ENCODE measurements at regions not wholly inside any gene's neighbourhood (a gene's known extent, or its start where the extent isn't known, plus 50 kb on each side); places are given as distances from the start of the nearest gene placed in this dataset.
A peak's percentile ranks its signal among the peaks of the same experiment; 100 is the strongest.

DNA sequence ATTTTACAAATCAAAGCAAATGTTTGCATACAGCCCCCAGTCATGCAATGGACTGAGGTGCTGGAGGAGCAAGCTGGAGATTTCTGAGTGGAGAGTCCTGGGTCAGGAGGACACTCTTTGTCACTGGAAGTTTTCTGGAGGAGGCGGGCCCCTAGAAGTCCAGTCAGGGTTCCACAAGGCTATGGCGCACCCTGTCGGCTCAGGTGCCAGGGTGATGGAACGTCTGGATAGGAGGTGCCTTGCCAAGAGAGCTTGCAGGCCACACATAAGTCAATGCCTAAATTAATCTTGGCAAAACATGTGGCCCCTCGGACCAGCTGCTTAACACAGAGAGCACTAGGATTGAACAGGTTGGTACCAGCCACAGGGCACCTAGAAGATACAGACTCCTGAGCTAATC is 174.7 kb upstream of the CADM1 start:
- intact Hi-C loops (cut with DNase I): no loop called here
- no peak for FAIRE-seq
- H3K4me3 ChIP-seq (ENCODE audit: low read length in 3 of 3): no peak overlapping the region
- peak in 1 of 5 donors; percentile 43 for DNase-seq
- no peaks in the 10 kb centered on the region for H3K9me3 ChIP-seq (ENCODE audit: control insufficient read depth in 2 of 3, insufficient read depth in 1 of 3, low read length in 3 of 3)
- no peak overlapping the region for H3K9ac ChIP-seq (ENCODE audit: low read length in 3 of 3)
- no peaks in the 10 kb centered on the region for H3K4me1 ChIP-seq (ENCODE audit: control insufficient read depth in 2 of 3, insufficient read depth in 2 of 3, low read depth in 1 of 3, low read length in 3 of 3)
- TF ChIP-seq, protein P1, sequence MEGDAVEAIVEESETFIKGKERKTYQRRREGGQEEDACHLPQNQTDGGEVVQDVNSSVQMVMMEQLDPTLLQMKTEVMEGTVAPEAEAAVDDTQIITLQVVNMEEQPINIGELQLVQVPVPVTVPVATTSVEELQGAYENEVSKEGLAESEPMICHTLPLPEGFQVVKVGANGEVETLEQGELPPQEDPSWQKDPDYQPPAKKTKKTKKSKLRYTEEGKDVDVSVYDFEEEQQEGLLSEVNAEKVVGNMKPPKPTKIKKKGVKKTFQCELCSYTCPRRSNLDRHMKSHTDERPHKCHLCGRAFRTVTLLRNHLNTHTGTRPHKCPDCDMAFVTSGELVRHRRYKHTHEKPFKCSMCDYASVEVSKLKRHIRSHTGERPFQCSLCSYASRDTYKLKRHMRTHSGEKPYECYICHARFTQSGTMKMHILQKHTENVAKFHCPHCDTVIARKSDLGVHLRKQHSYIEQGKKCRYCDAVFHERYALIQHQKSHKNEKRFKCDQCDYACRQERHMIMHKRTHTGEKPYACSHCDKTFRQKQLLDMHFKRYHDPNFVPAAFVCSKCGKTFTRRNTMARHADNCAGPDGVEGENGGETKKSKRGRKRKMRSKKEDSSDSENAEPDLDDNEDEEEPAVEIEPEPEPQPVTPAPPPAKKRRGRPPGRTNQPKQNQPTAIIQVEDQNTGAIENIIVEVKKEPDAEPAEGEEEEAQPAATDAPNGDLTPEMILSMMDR (IDR thresholded peaks at IDR 0.05; ENCODE audit: borderline replicate concordance, extremely low read depth, insufficient read depth): no peak
- H3K36me3 ChIP-seq (ENCODE audit: control insufficient read depth in 2 of 3, insufficient read depth in 3 of 3, low read length in 3 of 3): no peaks in the 10 kb centered on the region
- H3K27ac ChIP-seq (ENCODE audit: low read depth in 2 of 2, low read length in 2 of 2): no peak overlapping the region
- no peaks in the 10 kb centered on the region for H3K27me3 ChIP-seq (ENCODE audit: control insufficient read depth, insufficient read depth, low read length)

DNA sequence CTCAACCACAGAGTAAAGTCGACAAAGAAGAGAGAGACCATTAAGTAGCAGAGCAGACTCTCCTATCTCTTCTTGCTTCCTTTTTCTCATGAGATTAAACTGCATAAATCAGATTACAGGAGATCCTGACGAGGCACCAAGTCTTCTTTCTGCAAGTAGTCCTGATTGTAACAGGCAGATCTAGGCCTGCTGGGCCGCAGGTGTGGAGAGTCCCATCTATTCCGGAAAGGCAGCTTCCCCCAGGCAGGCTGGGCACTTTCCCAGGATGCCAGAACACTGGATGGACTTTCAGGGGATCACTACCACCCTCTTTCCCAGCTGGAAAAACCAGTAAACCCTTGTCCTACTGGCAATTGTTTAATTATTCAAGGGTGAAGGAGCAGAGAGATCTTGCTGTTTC is 173.0 kb upstream of the CADM1 start:
- TF ChIP-seq, protein P1 (IDR thresholded peaks at IDR 0.05; ENCODE audit: borderline replicate concordance, extremely low read depth, insufficient read depth): no peak
- no peak overlapping the region for H3K9ac ChIP-seq (ENCODE audit: low read length in 3 of 3)
- H3K36me3 ChIP-seq (ENCODE audit: control insufficient read depth in 2 of 3, insufficient read depth in 3 of 3, low read length in 3 of 3): no peaks in the 10 kb centered on the region
- H3K4me3 ChIP-seq (ENCODE audit: low read length in 3 of 3): no peak overlapping the region
- no peaks in the 10 kb centered on the region for H3K4me1 ChIP-seq (ENCODE audit: control insufficient read depth in 2 of 3, insufficient read depth in 2 of 3, low read depth in 1 of 3, low read length in 3 of 3)
- no peaks in the 10 kb centered on the region for H3K27me3 ChIP-seq (ENCODE audit: control insufficient read depth, insufficient read depth, low read length)
- FAIRE-seq (no peak), DNase-seq (no peak)
- intact Hi-C loops (cut with DNase I): no loop called here
- H3K9me3 ChIP-seq (ENCODE audit: control insufficient read depth in 2 of 3, insufficient read depth in 1 of 3, low read length in 3 of 3): no peaks in the 10 kb centered on the region
- H3K27ac ChIP-seq (ENCODE audit: low read depth in 2 of 2, low read length in 2 of 2): no peak overlapping the region

DNA sequence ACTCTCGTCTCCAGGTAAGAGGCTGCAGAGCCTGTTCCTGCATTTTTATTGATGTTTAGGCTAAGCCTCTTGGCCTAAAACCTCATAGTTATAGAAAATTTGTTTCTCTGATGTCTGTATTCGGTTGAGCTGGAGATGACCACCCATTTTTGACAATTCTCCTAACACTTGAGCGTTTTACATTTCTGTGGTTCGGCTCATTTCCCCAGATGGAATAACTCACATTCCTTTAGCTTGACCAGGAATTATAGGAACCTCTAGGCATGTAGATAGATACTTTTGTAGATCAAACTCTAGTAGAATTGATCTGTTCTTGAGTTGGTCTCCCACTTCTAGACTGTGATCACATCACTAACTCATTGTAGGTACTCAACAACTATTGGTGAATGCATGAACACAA is 172.6 kb upstream of the CADM1 start:
- TF ChIP-seq, protein P1 (IDR thresholded peaks at IDR 0.05; ENCODE audit: borderline replicate concordance, extremely low read depth, insufficient read depth): no peak
- no peak overlapping the region for H3K4me3 ChIP-seq (ENCODE audit: low read length in 3 of 3)
- intact Hi-C loops (cut with DNase I): no loop called here

DNA sequence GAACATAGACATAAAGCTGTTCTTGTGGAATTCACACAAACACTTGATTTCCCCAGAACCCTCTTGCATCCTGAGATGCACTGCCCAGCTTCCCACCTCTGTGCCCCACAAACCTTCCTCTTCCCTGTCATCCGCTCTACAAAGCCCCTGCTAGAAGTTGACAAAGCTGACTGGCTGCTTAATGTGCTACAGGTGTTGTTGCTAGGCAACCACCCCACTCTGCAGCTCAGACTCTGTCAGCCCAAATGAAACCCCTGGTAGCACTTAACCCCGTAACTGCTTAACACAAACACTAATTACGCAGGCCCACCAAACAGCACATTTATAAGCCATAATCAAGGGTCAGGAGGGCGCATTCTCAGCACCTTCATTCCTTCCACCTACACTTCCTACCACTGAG is 172.0 kb upstream of the CADM1 start:
- no peak for FAIRE-seq
- intact Hi-C loops (cut with DNase I): no loop called here
- TF ChIP-seq, protein P1 (IDR thresholded peaks at IDR 0.05; ENCODE audit: borderline replicate concordance, extremely low read depth, insufficient read depth): no peak
- Histone ChIP-seq H3K27me3 (ENCODE audit: control insufficient read depth, insufficient read depth, low read length) (no peaks in the 10 kb centered on the region), H3K9ac (ENCODE audit: low read length in 3 of 3) (no peak overlapping the region), H3K4me1 (ENCODE audit: control insufficient read depth in 2 of 3, insufficient read depth in 2 of 3, low read depth in 1 of 3, low read length in 3 of 3) (no peaks in the 10 kb centered on the region), H3K27ac (ENCODE audit: low read depth in 2 of 2, low read length in 2 of 2) (no peak overlapping the region), H3K36me3 (ENCODE audit: control insufficient read depth in 2 of 3, insufficient read depth in 3 of 3, low read length in 3 of 3) (no peaks in the 10 kb centered on the region), H3K4me3 (ENCODE audit: low read length in 3 of 3) (no peak overlapping the region), H3K9me3 (ENCODE audit: control insufficient read depth in 2 of 3, insufficient read depth in 1 of 3, low read length in 3 of 3) (no peaks in the 10 kb centered on the region)
- DNase-seq: peak in 3 of 5 donors; percentile 71 to 76 (median 75)

More for the DNA sequence above, 172.6 kb upstream of the CADM1 start:
- Histone ChIP-seq H3K9ac (ENCODE audit: low read length in 3 of 3) (no peak overlapping the region), H3K36me3 (ENCODE audit: control insufficient read depth in 2 of 3, insufficient read depth in 3 of 3, low read length in 3 of 3) (no peaks in the 10 kb centered on the region), H3K4me1 (ENCODE audit: control insufficient read depth in 2 of 3, insufficient read depth in 2 of 3, low read depth in 1 of 3, low read length in 3 of 3) (no peaks in the 10 kb centered on the region), H3K27me3 (ENCODE audit: control insufficient read depth, insufficient read depth, low read length) (no peaks in the 10 kb centered on the region), H3K27ac (ENCODE audit: low read depth in 2 of 2, low read length in 2 of 2) (no peak overlapping the region), H3K9me3 (ENCODE audit: control insufficient read depth in 2 of 3, insufficient read depth in 1 of 3, low read length in 3 of 3) (no peaks in the 10 kb centered on the region)
- no peak for DNase-seq
- no peak for FAIRE-seq
